EH (cell line): ENCODE measurements at regions not wholly inside any gene's neighbourhood (a gene's known extent, or its start where the extent isn't known, plus 50 kb on each side); places are given as distances from the start of the nearest gene placed in this dataset.
"Not testable (repeated sequence)": the region's sequence is repeated elsewhere in the genome, so short reads cannot be mapped to it uniquely, and the experiment has no call there.

Experiments used
- DNase-seq: peaks from one replicate; pipeline ENCODE4 v3.0.0-alpha.2; 2015; ENCODE audit warnings: low read depth

GRCh38 chr6:86057293-86057980, 414.8 kb upstream of the SYNCRIP start:
- DNase-seq, result not testable (repeated sequence)

GRCh38 chr6:86045038-86045437, 402.4 kb upstream of the SYNCRIP start:
- no peak for DNase-seq

- no peak for DNase-seq
Observed at GRCh38 chr6:86042214-86042613, 399.5 kb upstream of the SYNCRIP start.

GRCh38 chr6:86031713-86032112, 389.0 kb upstream of the SYNCRIP start:
- no peak for DNase-seq

GRCh38 chr6:86030875-86031274, 388.2 kb upstream of the SYNCRIP start:
- DNase-seq, result no peak

GRCh38 chr6:86028776-86029175, 386.1 kb upstream of the SYNCRIP start:
- no peak for DNase-seq

GRCh38 chr6:86026890-86027289, 384.2 kb upstream of the SYNCRIP start:
- not testable (repeated sequence) for DNase-seq

GRCh38 chr6:86017236-86017635, 374.6 kb upstream of the SYNCRIP start:
- no peak for DNase-seq

- no peak for DNase-seq
Observed at GRCh38 chr6:86016567-86016966, 373.9 kb upstream of the SYNCRIP start.

- DNase-seq, result no peak
Observed at GRCh38 chr6:86016077-86016476, 373.4 kb upstream of the SYNCRIP start.

- DNase-seq, result not testable (repeated sequence)
Observed at GRCh38 chr6:86012991-86013390, 370.3 kb upstream of the SYNCRIP start.

- no peak for DNase-seq
Observed at GRCh38 chr6:86010915-86011786, 368.5 kb upstream of the SYNCRIP start.

GRCh38 chr6:85997206-85997605, 354.5 kb upstream of the SYNCRIP start:
- no peak for DNase-seq

- no peak for DNase-seq
Observed at GRCh38 chr6:85996034-85996375, 353.3 kb upstream of the SYNCRIP start.

GRCh38 chr6:85995339-85996033, 352.8 kb upstream of the SYNCRIP start:
- no peak for DNase-seq

GRCh38 chr6:85986681-85987080, 344.0 kb upstream of the SYNCRIP start:
- no peak for DNase-seq

GRCh38 chr6:85983032-85983659, 340.5 kb upstream of the SYNCRIP start:
- DNase-seq, result no peak

- no peak for DNase-seq
Observed at GRCh38 chr6:85977661-85978060, 335.0 kb upstream of the SYNCRIP start.

GRCh38 chr6:85975957-85976356, 333.3 kb upstream of the SYNCRIP start:
- DNase-seq, result no peak

- no peak for DNase-seq
Observed at GRCh38 chr6:85971238-85971637, 328.6 kb upstream of the SYNCRIP start.

- no peak for DNase-seq
Observed at GRCh38 chr6:85966828-85967227, 324.1 kb upstream of the SYNCRIP start.

- no peak for DNase-seq
Observed at GRCh38 chr6:85961746-85962145, 319.1 kb upstream of the SYNCRIP start.
